Breast epithelium (tissue), 3 donors: ENCODE measurements at regions not wholly inside any gene's neighbourhood (a gene's known extent, or its start where the extent isn't known, plus 50 kb on each side); places are given as distances from the start of the nearest gene placed in this dataset.

Experiments used
- CTCF ChIP-seq, 3 donors: fragments of 450-650 bp; IDR thresholded peaks; one replicate each; pipeline ENCODE4 v1.5.1; 2016 to 2017; ENCODE audit warnings: antibody characterized with exemption in 3 of 3, mild to moderate bottlenecking in 3 of 3, moderate library complexity in 3 of 3
- POLR2A ChIP-seq: fragments of 450-650 bp; IDR thresholded peaks from one replicate; pipeline ENCODE4 v1.6.1; 2016; ENCODE audit warnings: antibody characterized with exemption, mild to moderate bottlenecking, moderate library complexity
- POLR2AphosphoS5 ChIP-seq, 3 donors: sonication (generic); formaldehyde crosslinking; IDR thresholded peaks; one replicate each; pipeline ENCODE4 v1.6.1; 2017; ENCODE audit warnings: antibody characterized with exemption in 3 of 3

GRCh38 chr21:27057997-27058396, 91.1 kb upstream of the ADAMTS5 start:
- TF ChIP-seq CTCF (IDR thresholded peaks at IDR 0.05) (no peak), POLR2A (no peak), POLR2AphosphoS5 (IDR thresholded peaks at IDR 0.05) (no peak)
